NOMO-1 (cell line): ENCODE measurements at regions not wholly inside any gene's neighbourhood (a gene's known extent, or its start where the extent isn't known, plus 50 kb on each side); places are given as distances from the start of the nearest gene placed in this dataset.

Experiments used
- DNase-seq, 2 experiments: peaks; one replicate each; lab custom pipeline; 2025; ENCODE audit not compliant: unreplicated experiment in 2 of 2; lab: John Stamatoyannopoulos, UW

- no peak for DNase-seq
Observed at GRCh38 chr5:124252191-124252638, 494.2 kb downstream of the ZNF608 start.

- DNase-seq = no peak
Observed at GRCh38 chr5:124245276-124245675, 501.2 kb downstream of the ZNF608 start.

- DNase-seq = no peak
Observed at GRCh38 chr5:124240732-124241131, 505.7 kb downstream of the ZNF608 start.

DNA sequence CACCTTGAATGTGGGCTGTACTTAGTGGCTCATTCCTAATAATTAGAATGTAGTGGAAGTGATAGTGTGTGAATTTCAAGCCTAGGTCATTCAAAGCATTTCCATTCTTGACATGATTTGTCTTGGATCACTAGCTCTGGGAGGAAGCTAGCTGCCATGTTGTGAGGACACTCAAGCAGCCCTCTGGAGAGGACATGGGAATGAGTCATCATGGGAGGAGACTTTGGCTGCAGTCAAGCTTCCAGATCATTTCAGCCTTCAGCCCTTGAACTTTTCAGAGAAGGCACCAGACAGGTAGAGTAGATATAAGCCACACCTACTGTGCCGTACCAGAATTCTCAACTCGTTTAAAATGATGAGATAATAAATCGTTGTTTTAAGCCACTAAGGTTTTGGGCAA lies 506.9 kb downstream of the ZNF608 start:
- DNase-seq = no peak

DNA sequence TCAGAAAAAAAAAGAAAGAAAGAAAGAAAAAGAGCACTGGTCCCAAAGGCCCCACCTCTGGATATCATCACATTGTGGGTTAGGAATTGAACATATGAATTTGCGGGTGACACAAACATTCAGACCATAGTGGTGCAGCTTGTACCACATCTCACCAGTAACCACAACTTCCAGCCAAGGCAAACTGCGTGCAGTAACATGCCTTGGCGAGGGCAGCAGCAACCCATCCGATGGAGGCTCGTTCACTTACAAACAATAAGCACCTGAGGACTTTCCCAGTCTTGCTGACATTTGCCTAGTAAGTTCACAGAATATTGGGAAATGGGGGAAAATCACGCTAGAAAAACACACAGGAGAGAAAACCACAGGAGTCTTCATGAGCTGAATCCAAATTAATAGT lies 508.1 kb downstream of the ZNF608 start:
- DNase-seq = no peak

DNA sequence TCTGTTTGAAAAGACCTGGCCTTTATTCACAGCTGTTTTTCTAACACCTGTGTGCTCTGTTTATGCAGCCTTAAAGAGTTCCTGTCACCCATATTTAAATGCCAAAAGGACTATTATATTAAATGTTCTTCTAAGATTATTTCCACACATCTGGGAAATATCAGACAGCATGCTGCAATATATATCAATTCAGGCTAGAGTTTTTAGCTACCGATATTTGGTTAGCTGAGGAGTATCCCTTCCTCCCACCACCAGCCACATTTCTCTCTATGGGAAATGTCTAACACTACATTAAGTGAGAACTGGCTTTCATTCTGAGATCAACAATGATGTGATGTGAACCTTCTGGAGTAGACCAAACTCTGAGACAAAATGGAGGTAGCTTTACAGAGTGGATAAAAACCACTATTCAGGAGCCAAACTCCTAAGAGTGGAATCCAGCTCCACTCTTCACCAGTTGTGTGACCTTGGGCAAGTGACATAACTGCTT lies 509.2 kb downstream of the ZNF608 start:
- no peak for DNase-seq

GRCh38 chr5:124236361-124237205 lies 509.9 kb downstream of the ZNF608 start:
- DNase-seq = no peak

DNA sequence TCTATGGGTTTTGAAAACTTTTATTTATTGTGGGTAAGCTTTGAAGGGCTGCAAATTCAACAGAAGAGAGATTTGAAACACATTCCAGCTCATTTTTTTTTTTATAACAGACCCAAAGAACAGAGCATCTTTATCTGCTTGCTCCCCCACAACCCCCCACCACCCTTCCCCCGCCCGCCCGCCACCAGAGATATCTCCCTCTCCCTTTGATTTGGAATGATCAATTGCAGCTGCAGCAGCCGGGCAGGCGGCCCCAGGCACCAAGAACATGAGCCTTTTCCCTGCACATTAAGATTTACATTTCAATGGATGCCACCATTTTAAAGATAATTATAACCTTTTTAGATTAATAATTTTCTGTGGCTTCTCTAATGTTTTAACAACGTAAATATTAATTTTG lies 510.9 kb downstream of the ZNF608 start:
- DNase-seq = no peak

GRCh38 chr5:124234770-124235562 lies 511.5 kb downstream of the ZNF608 start:
- DNase-seq = no peak

GRCh38 chr5:124234022-124234769 lies 512.2 kb downstream of the ZNF608 start:
- DNase-seq = no peak

GRCh38 chr5:124232515-124232914 lies 513.9 kb downstream of the ZNF608 start:
- peak; percentile 24 to 50 for DNase-seq

DNA sequence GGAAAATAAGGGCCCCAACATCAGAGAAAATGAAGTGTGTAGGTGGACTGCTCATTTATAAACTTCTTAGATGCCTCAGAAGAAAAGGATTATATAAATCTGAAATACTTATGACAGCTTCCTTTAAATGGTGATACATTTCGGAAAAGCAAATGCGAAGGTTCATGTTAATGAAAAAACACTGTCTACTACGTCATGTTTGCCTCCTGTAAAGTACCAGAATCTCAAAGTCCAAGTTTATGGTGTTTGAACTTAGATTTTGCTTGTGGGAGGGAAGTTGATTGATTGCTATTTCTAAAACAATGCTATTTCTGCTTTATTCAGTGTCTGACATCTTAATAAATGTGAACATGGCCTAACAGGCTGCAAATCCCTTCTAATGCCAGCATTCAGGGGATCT lies 514.6 kb downstream of the ZNF608 start:
- no peak for DNase-seq

DNA sequence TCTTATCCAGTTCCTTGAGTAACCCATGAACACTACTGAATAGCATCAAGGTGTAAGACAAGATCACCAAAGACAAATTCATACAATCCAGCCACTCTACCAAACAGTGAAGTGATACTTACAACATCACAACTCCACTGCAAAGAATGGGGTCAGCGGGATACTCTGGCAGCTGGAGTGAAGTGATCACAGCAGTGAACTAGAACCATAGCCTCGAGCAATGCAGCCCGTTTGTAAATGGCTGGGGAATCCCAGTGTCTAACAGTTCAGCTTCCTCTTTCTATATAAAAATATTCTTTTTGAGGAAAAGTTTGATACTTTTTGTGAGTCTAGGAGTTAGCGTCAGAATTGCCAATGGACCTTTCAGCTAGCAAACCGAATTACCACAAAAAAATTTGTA lies 515.2 kb downstream of the ZNF608 start:
- DNase-seq = no peak

DNA sequence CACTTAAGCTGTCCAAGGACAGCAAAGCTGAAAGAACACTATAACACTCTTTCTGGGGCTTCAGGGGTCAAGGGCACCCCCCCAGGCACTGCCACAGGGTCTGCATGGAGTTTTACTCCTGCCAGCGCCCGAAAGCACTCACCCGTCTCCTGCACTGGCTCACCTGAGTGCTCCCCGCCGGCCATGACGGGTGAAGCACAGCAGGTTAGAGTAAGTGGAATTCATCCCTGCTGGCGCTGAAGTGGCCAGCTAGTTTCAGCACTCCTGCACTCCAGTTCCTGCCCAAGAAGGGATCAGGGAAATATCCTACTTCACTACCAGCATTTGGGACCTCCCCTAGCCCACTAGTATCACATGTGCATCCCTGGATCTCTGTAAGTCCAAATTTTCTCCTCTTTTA lies 516.0 kb downstream of the ZNF608 start:
- no peak for DNase-seq

GRCh38 chr5:124229352-124229751 lies 517.1 kb downstream of the ZNF608 start:
- no peak for DNase-seq

GRCh38 chr5:124227914-124228313 lies 518.5 kb downstream of the ZNF608 start:
- no peak for DNase-seq

DNA sequence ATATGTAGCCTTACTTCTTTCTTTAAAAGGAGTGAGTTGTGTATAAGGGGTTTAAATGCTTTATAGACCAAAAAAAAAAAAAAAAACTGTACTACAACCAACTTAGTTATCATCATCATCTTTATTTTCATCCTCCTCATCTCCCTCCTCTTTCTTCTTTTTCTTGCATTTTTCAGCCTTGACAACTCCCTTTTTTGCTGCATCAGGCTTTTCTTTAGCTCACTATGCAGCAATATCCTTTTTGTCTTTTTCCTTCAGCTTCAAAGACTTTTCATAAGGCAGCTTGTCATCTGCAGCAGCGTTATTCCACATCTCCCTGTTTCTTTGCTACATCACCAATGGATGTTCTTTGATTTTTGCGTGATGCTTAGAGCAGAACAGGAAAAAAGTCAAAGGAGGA lies 526.0 kb downstream of the ZNF608 start:
- no peak for DNase-seq

DNA sequence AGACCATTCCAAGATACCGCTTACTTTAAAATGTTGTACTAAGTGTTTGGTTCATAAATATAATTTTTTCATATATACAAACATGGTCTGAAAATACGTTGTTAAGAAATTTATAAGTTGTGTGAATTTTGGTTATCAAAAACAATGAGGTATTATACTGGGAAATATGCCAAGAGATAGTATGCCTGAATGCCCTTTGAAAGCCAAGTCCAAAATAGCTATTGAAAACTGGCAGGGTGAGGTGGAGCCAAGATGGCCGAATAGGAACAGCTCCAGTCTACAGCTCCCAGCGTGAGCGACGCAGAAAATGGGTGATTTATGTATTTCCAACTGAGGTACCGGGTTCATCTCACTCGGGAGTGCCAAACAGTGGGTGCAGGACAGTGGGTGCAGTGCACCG lies 533.5 kb downstream of the ZNF608 start:
- no peak for DNase-seq

DNA sequence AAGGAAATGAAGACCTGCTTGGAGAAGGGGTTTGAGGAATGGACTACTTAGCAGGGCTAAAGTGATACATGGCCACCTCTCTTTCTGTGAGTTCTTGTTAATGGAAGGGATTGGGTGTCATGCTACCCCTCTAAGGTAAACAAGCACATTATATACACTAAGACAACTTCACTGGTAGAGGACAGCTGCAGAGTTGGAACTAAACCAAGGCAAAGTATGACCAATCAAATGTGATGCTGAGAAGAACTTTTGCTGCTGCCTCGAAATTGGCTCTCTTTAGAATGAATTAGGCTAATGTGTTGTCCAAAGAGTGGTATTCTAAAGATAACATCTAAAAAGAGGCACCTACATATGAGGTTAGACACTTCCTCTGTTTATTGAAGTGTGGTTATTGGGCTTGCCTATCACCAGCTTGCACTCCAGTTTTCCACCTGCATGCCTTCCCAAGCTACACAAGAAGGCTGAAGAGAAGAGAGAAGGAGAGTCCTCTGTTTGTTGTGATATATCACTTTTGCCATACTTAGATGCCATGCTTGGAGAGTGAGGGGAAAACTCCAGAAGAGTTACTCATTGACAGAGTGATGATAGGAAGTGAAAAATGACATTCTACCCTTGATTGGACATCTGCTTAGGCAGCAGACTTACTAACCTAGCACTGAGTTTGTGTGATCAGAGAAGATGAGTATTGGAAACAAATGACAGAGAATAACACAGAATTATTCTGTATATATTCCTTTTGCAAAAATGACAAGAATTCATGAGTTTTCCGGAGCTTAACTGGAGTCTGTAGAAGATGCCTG lies 536.1 kb downstream of the ZNF608 start:
- DNase-seq = no peak

GRCh38 chr5:124207118-124207517 lies 539.3 kb downstream of the ZNF608 start:
- no peak for DNase-seq
